CD4-positive, CD25-positive, alpha-beta regulatory T cell (primary cell): ENCODE measurements at regions not wholly inside any gene's neighbourhood (a gene's known extent, or its start where the extent isn't known, plus 50 kb on each side); places are given as distances from the start of the nearest gene placed in this dataset.
"Not testable (repeated sequence)": the region's sequence is repeated elsewhere in the genome, so short reads cannot be mapped to it uniquely, and the experiment has no call there.

Experiments
- ATAC-seq, 2 donors: fragments of 150-1000 bp; cut with Tn5 transposase; one replicate each; pipeline ENCODE4 v1.10.0; 2021; ENCODE audit warnings: low read depth in 2 of 2, moderate number of reproducible peaks in 2 of 2, moderate library complexity in 1 of 2
- DNase-seq, 3 donors: peaks; one replicate each; pipeline versions ENCODE4 v3.0.0 to v3.0.0-alpha.2; 2012 to 2022; ENCODE audit warnings: mixed read lengths in 1 of 3
- H3K27ac ChIP-seq: one replicate; pipeline ENCODE4 v1.7.0; 2013; ENCODE audit warnings: mild to moderate bottlenecking, low read length; ENCODE audit not compliant: insufficient read depth, poor library complexity, severe bottlenecking
- H3K27me3 ChIP-seq: one replicate; pipeline ENCODE4 v1.7.0; 2013; ENCODE audit warnings: low read length; ENCODE audit not compliant: control insufficient read depth, insufficient read depth
- H3K36me3 ChIP-seq: one replicate; pipeline ENCODE4 v1.7.0; 2013; ENCODE audit warnings: mild to moderate bottlenecking, low read length, moderate library complexity; ENCODE audit not compliant: control insufficient read depth, insufficient read depth
- H3K4me1 ChIP-seq: 2 replicates; pipeline ENCODE4 v1.7.0; 2013; ENCODE audit warnings: mild to moderate bottlenecking, low read length; ENCODE audit not compliant: insufficient read depth, control insufficient read depth, poor library complexity, severe bottlenecking
- H3K4me3 ChIP-seq: one replicate; pipeline ENCODE4 v1.7.0; 2013; ENCODE audit warnings: low read depth, mild to moderate bottlenecking, low read length, moderate library complexity
- H3K9me3 ChIP-seq, 2 experiments: 1 replicate in 1 of 2; 2 replicates in 1 of 2; pipeline ENCODE4 v1.7.0; 2013; ENCODE audit warnings: low read length in 2 of 2, mild to moderate bottlenecking in 1 of 2, moderate library complexity in 1 of 2; ENCODE audit not compliant: control insufficient read depth in 2 of 2
- H3K27ac Mint-ChIP-seq, 3 donors: one replicate each; pipeline ENCODE4 v1.8.0; 2020 to 2022; ENCODE audit warnings: mild to moderate bottlenecking in 3 of 3, mixed read lengths in 3 of 3, moderate library complexity in 2 of 3
- H3K27me3 Mint-ChIP-seq: one replicate; pipeline ENCODE4 v1.8.0; 2022; ENCODE audit warnings: mild to moderate bottlenecking, mixed read lengths
- H3K36me3 Mint-ChIP-seq: one replicate; pipeline ENCODE4 v1.8.0; 2020; ENCODE audit warnings: mixed read lengths
- H3K4me1 Mint-ChIP-seq, 4 donors: one replicate each; pipeline ENCODE4 v1.8.0; 2020 to 2022; ENCODE audit warnings: mixed read lengths in 4 of 4, mild to moderate bottlenecking in 1 of 4
- H3K4me3 Mint-ChIP-seq, 4 donors: one replicate each; pipeline ENCODE4 v1.8.0; 2020 to 2022; ENCODE audit warnings: mild to moderate bottlenecking in 4 of 4, mixed read lengths in 4 of 4, moderate library complexity in 3 of 4
- H3K9me3 Mint-ChIP-seq, 7 donors: one replicate each; pipeline ENCODE4 v1.8.0; 2020 to 2022; ENCODE audit warnings: mixed read lengths in 7 of 7, mild to moderate bottlenecking in 3 of 7, moderate library complexity in 2 of 7

DNA sequence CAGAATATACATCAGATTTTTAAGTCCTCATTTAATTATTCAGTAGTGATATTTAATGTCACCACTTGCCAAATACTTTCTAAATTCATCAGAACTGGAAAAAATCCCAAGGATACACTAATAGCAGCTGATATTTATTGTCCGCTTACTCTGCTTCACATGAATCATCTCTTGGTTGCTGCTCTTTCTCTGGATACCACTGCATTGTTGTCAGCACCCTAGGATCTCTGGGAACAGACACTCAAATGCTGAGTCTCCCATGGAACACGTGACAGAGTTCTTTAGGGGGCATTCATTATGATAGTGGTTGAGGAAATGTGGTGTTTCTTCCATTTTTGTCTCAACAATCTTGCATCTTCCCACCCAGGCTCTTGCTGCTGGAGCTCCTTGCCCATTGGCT is 318.0 kb downstream of the RFPL4B start:
- H3K36me3 ChIP-seq: no peaks in the 10 kb centered on the region
- H3K27me3 ChIP-seq: no peaks in the 10 kb centered on the region
- Mint-ChIP-seq H3K36me3 (no peaks in the 10 kb centered on the region), H3K4me3 (no peak overlapping the region), H3K4me1 (no peaks in the 10 kb centered on the region), H3K27me3 (no peaks in the 10 kb centered on the region), H3K27ac (no peak overlapping the region), H3K9me3 (peaks cover 0 to 5% (median 0%) of the 10 kb centered on the region in 7 donors)
- DNase-seq (no peak), ATAC-seq (no peak)
- H3K27ac ChIP-seq: no peak overlapping the region
- no peaks in the 10 kb centered on the region for H3K4me1 ChIP-seq
- no peak overlapping the region for H3K4me3 ChIP-seq
- H3K9me3 ChIP-seq: no peaks in the 10 kb centered on the region

DNA sequence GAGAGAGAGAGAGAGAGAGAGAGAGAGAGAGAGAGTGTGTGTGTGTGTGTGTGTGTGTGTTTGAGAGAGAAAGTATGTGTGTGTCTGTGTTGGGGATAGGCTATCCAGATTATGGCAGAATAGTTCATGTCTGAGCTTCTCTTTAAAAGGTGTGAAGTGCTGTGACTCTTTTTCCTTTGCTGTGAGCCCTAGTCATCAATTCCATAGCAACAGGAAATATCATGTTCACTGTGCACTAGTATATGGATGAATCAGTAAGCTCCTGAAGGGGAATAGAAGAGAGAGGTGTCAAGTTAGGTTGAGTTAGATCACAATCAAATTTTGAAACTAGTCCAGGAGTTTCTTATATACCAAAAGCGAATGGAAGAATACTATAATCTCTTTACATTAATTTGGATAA is 318.7 kb downstream of the RFPL4B start:
- no peaks in the 10 kb centered on the region for H3K9me3 ChIP-seq
- no peaks in the 10 kb centered on the region for H3K4me1 ChIP-seq
- DNase-seq: no peak
- Mint-ChIP-seq H3K9me3 (peaks cover 0 to 5% (median 0%) of the 10 kb centered on the region in 7 donors), H3K4me1 (no peaks in the 10 kb centered on the region), H3K36me3 (no peaks in the 10 kb centered on the region), H3K27ac (no peak overlapping the region), H3K4me3 (no peak overlapping the region), H3K27me3 (no peaks in the 10 kb centered on the region)
- no peaks in the 10 kb centered on the region for H3K27me3 ChIP-seq
- no peaks in the 10 kb centered on the region for H3K36me3 ChIP-seq
- no peak for ATAC-seq
- no peak overlapping the region for H3K4me3 ChIP-seq
- H3K27ac ChIP-seq: no peak overlapping the region

DNA sequence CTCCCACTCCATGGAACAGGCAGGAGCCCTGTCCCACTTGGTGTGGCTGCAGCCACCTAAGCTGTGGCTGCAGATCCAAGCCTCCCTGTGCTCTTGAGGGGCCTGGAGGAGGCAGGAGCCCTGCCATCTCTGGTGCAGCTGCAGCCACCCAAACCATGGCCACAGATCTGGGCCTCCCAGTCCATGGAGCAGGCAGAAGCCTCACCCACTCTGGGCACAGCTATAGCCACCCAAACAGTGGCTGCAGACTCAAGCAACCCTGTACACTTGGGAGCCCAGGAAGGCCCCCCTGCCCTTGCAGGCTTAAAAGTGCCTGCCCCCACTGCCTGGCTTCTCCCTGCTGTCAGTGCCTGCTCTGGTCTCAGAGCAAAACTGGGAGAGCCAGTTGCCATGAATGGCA is 320.3 kb downstream of the RFPL4B start:
- no peak for ATAC-seq
- H3K27me3 ChIP-seq: no peaks in the 10 kb centered on the region
- Mint-ChIP-seq H3K4me3 (no peak overlapping the region), H3K36me3 (no peaks in the 10 kb centered on the region), H3K9me3 (peaks cover 0 to 5% (median 0%) of the 10 kb centered on the region in 7 donors), H3K4me1 (no peaks in the 10 kb centered on the region), H3K27ac (no peak overlapping the region), H3K27me3 (no peaks in the 10 kb centered on the region)
- H3K4me3 ChIP-seq: no peak overlapping the region
- DNase-seq: no peak
- H3K27ac ChIP-seq: no peak overlapping the region
- no peaks in the 10 kb centered on the region for H3K4me1 ChIP-seq
- no peaks in the 10 kb centered on the region for H3K9me3 ChIP-seq
- H3K36me3 ChIP-seq: no peaks in the 10 kb centered on the region

DNA sequence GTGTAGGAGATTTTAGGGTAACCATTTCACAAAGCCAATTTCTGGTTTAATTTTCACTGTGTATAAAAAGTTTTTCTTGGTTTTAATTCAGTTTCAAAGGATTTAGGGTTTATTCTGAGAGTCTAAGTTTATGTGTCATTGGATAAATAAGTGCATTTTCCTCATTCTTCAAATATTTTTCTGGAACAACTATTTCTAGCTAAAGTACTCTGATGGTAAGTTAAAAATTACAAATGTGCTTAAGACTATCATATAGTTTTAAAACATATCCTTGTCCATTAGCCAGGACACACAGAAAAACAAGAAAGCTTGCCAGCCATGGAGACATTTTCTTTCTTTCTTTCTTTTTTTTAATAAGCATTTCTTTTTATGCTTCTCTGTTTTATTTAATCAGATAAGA is 333.0 kb downstream of the RFPL4B start:
- Histone ChIP-seq H3K4me1 (no peaks in the 10 kb centered on the region), H3K27me3 (no peaks in the 10 kb centered on the region), H3K9me3 (no peaks in the 10 kb centered on the region), H3K36me3 (no peaks in the 10 kb centered on the region), H3K27ac (no peak overlapping the region), H3K4me3 (no peak overlapping the region)
- H3K4me1 Mint-ChIP-seq: no peaks in the 10 kb centered on the region
- no peak overlapping the region for H3K27ac Mint-ChIP-seq
- H3K36me3 Mint-ChIP-seq: no peaks in the 10 kb centered on the region
- H3K4me3 Mint-ChIP-seq: no peak overlapping the region
- peaks cover 0 to 4% (median 0%) of the 10 kb centered on the region in 7 donors for H3K9me3 Mint-ChIP-seq
- no peaks in the 10 kb centered on the region for H3K27me3 Mint-ChIP-seq
- DNase-seq: no peak
- ATAC-seq: no peak

DNA sequence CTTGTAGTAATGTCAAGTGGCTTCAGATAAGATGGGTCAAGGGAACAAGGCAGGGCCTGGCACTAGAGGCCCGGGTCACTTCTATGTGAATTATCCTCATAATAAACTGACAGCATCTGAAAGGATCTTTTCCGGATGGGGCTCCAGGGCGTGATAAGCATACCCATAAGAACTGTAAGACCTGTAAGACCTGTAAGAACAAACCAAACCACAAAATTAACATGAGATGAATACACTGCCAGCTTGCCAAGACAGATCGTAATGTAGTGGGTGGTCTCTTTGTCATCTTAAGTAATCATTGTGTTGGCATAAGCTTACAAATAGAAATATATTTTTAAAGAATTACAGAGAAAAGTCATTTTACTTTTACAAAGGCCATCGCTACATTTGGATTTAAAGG is 334.9 kb downstream of the RFPL4B start:
- Histone ChIP-seq H3K4me3 (no peak overlapping the region), H3K9me3 (no peaks in the 10 kb centered on the region), H3K36me3 (no peaks in the 10 kb centered on the region), H3K27ac (no peak overlapping the region), H3K4me1 (no peaks in the 10 kb centered on the region), H3K27me3 (no peaks in the 10 kb centered on the region)
- Mint-ChIP-seq H3K4me3 (no peak overlapping the region), H3K27me3 (no peaks in the 10 kb centered on the region), H3K27ac (no peak overlapping the region), H3K9me3 (peaks cover 0 to 4% (median 0%) of the 10 kb centered on the region in 7 donors), H3K4me1 (no peaks in the 10 kb centered on the region), H3K36me3 (no peaks in the 10 kb centered on the region)
- ATAC-seq (no peak), DNase-seq (no peak)

DNA sequence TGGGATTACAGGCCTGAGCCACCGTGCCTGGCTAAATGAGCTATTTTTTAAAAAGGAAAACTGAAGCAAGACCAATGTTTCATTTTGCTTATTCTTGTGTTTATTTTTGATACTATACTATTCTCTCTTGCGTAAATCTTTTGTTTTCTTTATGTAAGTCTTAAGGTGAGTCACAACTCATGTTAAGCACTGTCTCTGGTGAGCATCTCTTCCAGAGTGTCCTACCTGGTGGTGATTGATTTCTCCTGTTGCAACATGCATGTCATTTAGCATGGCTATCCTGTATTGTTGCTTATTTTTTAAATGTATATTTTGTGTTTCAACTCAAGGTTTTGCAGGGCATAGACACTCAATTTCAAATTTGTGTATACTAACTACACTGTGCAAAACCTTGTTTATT is 336.0 kb downstream of the RFPL4B start:
- no peaks in the 10 kb centered on the region for H3K9me3 ChIP-seq
- H3K4me3 Mint-ChIP-seq: no peak overlapping the region
- H3K4me1 ChIP-seq: no peaks in the 10 kb centered on the region

DNA sequence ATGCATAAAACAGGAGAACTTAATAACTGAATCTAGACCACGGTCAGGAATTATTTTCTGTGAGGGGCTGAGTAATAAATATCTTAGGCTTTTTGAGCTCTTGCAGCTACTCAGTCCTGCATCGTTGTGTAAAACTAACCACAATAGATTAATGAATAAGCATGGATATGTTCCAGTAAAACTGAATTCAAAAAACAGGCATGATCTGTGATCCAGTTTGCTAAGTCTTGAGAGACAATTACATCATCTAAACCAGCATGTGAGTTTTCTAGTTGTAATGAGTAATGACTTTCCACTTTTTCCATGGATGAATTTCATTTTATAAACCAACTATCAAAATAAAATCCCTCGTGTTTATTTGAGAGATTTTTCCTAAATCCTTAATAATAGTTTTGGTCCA is 336.8 kb downstream of the RFPL4B start:
- ATAC-seq (no peak), DNase-seq (no peak)
- Histone ChIP-seq H3K36me3 (no peaks in the 10 kb centered on the region), H3K4me1 (no peaks in the 10 kb centered on the region), H3K27ac (no peak overlapping the region), H3K4me3 (no peak overlapping the region), H3K27me3 (no peaks in the 10 kb centered on the region), H3K9me3 (no peaks in the 10 kb centered on the region)
- H3K4me1 Mint-ChIP-seq: no peaks in the 10 kb centered on the region
- H3K27me3 Mint-ChIP-seq: no peaks in the 10 kb centered on the region
- peaks cover 0 to 2% (median 0%) of the 10 kb centered on the region in 7 donors for H3K9me3 Mint-ChIP-seq
- H3K4me3 Mint-ChIP-seq: no peak overlapping the region
- no peak overlapping the region for H3K27ac Mint-ChIP-seq
- H3K36me3 Mint-ChIP-seq: no peaks in the 10 kb centered on the region

More for the DNA sequence above, 336.0 kb downstream of the RFPL4B start:
- H3K27me3 ChIP-seq: no peaks in the 10 kb centered on the region
- no peaks in the 10 kb centered on the region for H3K36me3 ChIP-seq
- Mint-ChIP-seq H3K27me3 (no peaks in the 10 kb centered on the region), H3K9me3 (peaks cover 0 to 2% (median 0%) of the 10 kb centered on the region in 7 donors), H3K27ac (no peak overlapping the region), H3K36me3 (no peaks in the 10 kb centered on the region), H3K4me1 (no peaks in the 10 kb centered on the region)
- H3K27ac ChIP-seq: no peak overlapping the region
- ATAC-seq (no peak), DNase-seq (no peak)
- no peak overlapping the region for H3K4me3 ChIP-seq

DNA sequence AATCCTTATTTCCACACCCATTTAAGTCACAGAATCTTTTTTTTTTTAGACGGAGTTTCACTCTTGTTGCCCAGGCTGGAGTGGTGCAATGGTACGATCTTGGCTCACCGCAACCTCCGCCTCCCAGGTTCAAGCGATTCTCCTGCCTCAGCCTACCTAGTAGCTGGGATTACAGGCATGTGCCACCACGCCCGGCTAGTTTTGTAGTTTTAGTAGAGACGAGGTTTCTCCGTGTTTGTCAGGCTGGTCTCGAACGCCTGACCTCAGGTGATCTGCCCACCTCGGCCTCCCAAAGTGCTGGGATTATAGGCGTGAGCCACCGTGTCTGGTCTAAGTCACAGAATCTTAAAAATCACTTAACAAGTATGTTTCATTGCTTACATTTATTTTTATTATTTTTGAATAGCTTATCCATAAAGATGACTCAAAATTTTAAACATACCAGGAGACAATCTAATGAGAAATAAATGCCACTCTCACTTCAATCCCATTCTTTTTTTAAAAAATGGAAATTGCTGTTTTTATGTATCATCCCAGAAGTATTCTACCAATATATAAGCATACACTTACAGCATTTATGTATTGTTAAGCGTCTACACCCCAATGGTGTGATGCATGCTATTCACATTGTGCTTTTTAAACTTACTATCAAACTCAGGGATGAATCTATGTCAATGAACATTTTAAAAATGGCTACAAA is 338.5 kb downstream of the RFPL4B start:
- not testable (repeated sequence) for ATAC-seq, H3K4me1 ChIP-seq, H3K27ac Mint-ChIP-seq, H3K36me3 ChIP-seq, DNase-seq, H3K4me3 ChIP-seq, H3K9me3 ChIP-seq, H3K27me3 ChIP-seq, H3K9me3 Mint-ChIP-seq, H3K36me3 Mint-ChIP-seq, H3K27ac ChIP-seq, H3K4me1 Mint-ChIP-seq, H3K4me3 Mint-ChIP-seq, H3K27me3 Mint-ChIP-seq
